GM18867 (cell line): ENCODE measurements at regions not wholly inside any gene's neighbourhood (a gene's known extent, or its start where the extent isn't known, plus 50 kb on each side); places are given as distances from the start of the nearest gene placed in this dataset.
"Not testable (repeated sequence)": the region's sequence is repeated elsewhere in the genome, so short reads cannot be mapped to it uniquely, and the experiment has no call there.

Experiments used
- ATAC-seq: cut with Tn5 transposase; IDR thresholded peaks from one replicate; pipeline ENCODE4 v1.9.1; 2021; ENCODE audit warnings: mild to moderate bottlenecking, moderate library complexity; ENCODE audit not compliant: unreplicated experiment

- ATAC-seq: no peak
Observed at GRCh38 chr4:111360906-111361305, 738.0 kb upstream of the PITX2 start.

GRCh38 chr4:111362941-111363361, 740.1 kb upstream of the PITX2 start:
- no peak for ATAC-seq

- not testable (repeated sequence) for ATAC-seq
Observed at GRCh38 chr4:111377880-111378279, 755.0 kb upstream of the PITX2 start.

- ATAC-seq: no peak
Observed at GRCh38 chr4:111388561-111388960, 756.7 kb upstream of the FAM241A start.

- ATAC-seq: no peak
Observed at GRCh38 chr4:111391829-111392228, 753.4 kb upstream of the FAM241A start.

- ATAC-seq: no peak
Observed at GRCh38 chr4:111393781-111394180, 751.5 kb upstream of the FAM241A start.

GRCh38 chr4:111398906-111399330, 746.3 kb upstream of the FAM241A start:
- no peak for ATAC-seq

- no peak for ATAC-seq
Observed at GRCh38 chr4:111399623-111400022, 745.6 kb upstream of the FAM241A start.

GRCh38 chr4:111400741-111401140, 744.5 kb upstream of the FAM241A start:
- no peak for ATAC-seq

GRCh38 chr4:111404673-111405072, 740.6 kb upstream of the FAM241A start:
- no peak for ATAC-seq

- ATAC-seq: no peak
Observed at GRCh38 chr4:111405989-111406388, 739.3 kb upstream of the FAM241A start.

- ATAC-seq: no peak
Observed at GRCh38 chr4:111410571-111410970, 734.7 kb upstream of the FAM241A start.

GRCh38 chr4:111417521-111417920, 727.7 kb upstream of the FAM241A start:
- no peak for ATAC-seq

- ATAC-seq: no peak
Observed at GRCh38 chr4:111433441-111433840, 711.8 kb upstream of the FAM241A start.

- ATAC-seq: no peak
Observed at GRCh38 chr4:111434586-111434985, 710.7 kb upstream of the FAM241A start.

- ATAC-seq: no peak
Observed at GRCh38 chr4:111435986-111436744, 709.1 kb upstream of the FAM241A start.

- ATAC-seq: no peak
Observed at GRCh38 chr4:111441687-111442086, 703.6 kb upstream of the FAM241A start.

- ATAC-seq: not testable (repeated sequence)
Observed at GRCh38 chr4:111444836-111445235, 700.4 kb upstream of the FAM241A start.

GRCh38 chr4:111449657-111450056, 695.6 kb upstream of the FAM241A start:
- ATAC-seq: no peak

- ATAC-seq: no peak
Observed at GRCh38 chr4:111450867-111451266, 694.4 kb upstream of the FAM241A start.

- no peak for ATAC-seq
Observed at GRCh38 chr4:111453216-111453615, 692.0 kb upstream of the FAM241A start.

GRCh38 chr4:111454961-111455360, 690.3 kb upstream of the FAM241A start:
- ATAC-seq: no peak
